Stimulated activated CD8-positive, alpha-beta memory T cell treated with anti-CD3 and anti-CD28 coated beads, Interleukin-15, amount 100 ng/mL, for 48 hours (primary cell): ENCODE measurements at regions not wholly inside any gene's neighbourhood (a gene's known extent, or its start where the extent isn't known, plus 50 kb on each side); places are given as distances from the start of the nearest gene placed in this dataset.

Experiments
- DNase-seq, 2 donors: peaks; one replicate each; pipeline ENCODE4 v3.0.0-alpha.2; 2020; ENCODE audit warnings: low read depth in 2 of 2

DNA sequence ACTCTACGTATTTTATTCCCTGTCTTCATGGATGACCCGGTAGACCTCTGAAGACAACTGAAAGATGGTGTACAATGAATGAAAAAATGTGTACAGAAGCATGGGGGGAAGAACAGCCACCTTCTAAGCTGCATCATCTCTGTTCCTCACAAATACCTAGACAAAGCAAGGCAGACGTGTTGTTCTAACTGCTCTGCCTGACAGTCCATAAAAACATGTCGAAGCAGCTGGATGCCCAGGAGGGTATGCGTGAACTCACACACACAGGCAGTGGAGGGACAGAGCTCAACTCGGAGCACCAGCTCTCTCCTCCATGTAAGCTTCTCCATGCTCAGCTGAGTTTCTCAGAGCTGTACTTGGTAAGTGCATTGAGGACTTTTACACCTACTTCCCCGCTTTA is 327.4 kb downstream of the CTTN start:
- no peak for DNase-seq

DNA sequence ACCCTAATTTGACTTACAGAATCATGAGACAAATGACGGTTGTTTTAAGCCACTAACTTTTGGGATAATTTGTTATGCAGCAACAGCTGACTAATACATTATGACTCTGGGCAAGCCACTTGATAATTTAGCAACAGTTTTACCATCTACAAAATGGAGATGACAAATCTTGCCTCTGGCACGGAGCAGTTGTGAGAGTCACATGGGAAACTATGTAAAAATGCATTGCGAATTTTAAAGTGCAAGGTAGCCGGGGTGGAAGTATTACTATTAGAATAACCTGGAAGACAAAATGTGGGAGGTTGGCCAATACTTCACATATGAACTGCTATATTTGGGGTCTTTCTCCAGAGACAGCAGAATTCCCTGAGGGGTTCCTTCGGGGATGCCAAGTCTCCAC is 328.7 kb downstream of the CTTN start:
- no peak for DNase-seq

DNA sequence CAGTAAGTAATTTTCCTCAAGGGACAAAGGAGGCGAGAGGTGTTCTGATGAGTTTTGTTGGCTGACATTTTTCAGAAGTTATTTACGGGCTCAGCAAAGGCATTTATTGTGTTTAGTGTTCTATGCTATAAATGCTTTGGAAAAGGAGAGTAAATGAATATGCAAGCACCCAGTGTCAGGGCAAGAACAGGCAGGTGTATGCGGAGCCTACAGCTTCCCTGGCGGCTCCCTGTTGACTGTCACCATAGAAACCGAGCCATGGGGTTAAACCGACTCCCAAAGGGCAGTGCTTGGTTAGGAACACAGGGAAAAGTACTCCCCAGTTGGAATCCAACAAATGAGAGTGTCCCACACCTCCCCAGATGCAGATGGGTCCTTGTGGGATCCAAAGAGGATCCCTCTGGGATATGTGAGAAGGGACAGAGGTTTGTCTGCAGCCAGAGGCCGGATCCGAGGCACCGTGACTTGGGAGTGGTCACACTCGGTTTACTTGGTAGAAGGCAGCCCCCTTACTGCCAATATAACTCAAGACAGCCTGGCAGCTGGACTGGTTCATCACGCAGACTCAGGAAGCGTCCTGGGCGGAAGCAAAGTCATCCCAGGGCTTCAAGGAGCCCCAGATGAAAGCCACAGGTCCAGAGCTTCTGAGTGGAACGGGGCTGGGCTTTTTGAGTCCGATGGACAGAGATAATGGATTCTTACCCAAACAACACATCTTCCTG is 329.7 kb downstream of the CTTN start:
- DNase-seq: no peak

DNA sequence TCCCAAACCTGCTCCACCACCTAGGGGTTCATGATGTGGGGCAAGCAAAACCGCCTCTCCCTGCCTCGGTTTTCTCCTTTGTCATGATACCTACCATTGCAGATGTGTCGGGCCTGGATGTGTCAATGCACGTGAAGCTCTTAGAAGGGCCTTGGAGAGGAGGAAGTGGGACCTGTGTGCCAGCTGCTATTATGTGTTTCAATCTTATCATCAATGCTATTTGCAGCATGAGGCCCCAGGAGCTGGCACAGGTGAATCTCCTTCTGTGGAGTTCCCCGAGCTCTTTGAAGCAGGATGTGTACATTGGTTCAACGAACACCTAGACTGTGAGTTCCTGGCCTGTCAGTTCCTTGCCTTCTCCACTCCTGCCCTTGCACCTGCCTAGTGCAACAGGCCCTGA is 331.6 kb downstream of the CTTN start:
- DNase-seq: no peak

DNA sequence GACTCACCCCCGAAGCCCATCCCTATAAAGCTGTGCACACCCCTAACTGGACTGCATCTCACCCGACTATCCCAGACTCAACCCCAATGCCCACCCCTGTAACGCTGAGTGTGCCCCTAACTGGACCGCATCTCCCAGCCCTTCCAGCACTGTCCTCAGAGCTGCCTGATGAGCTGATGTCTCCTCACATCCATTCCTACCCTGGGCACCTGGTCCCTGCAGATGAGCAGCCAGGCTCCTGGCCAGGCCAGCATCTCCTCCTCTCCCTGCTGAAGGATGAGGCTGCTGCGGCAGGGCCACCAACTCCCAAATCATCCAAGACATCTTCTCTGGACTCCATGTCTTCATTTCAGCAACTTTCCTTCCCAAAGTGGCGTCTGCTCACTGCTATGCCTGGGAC is 332.1 kb downstream of the CTTN start:
- DNase-seq: no peak

DNA sequence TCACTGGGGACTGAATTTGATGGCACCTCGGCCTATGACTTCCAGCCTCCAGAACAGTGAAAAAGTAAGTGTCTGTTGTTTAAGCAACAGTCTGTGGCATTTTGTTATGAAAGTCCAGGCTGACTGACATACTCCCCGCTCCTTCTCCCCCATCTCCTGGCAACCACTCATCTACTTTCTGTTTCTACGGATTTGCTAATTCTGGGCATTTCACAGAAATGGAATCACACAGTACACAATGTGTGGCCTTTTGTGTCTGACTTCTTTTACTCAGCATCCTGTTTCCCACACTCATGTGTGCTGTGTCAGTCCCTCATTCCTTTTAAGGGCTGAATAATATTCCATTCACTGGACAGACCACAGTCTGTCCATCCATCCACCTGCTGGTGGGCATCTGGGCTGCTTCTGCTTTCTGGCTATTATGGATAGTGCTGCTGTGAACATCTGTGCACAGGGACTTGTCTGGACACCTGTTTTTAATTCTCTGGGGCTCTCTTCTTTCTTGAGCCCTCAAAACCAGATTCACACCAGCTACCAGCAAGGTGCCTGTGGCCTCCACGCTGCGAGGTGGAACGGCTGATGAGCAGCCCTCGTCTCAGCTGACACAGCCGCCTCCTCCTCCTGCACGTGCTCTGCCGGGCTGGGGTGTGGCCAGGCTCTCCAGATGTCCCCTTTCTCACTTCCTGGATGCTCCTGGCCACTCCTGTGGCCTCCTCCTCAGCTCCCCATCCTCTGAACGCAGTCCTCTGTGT is 333.1 kb downstream of the CTTN start:
- DNase-seq: no peak

DNA sequence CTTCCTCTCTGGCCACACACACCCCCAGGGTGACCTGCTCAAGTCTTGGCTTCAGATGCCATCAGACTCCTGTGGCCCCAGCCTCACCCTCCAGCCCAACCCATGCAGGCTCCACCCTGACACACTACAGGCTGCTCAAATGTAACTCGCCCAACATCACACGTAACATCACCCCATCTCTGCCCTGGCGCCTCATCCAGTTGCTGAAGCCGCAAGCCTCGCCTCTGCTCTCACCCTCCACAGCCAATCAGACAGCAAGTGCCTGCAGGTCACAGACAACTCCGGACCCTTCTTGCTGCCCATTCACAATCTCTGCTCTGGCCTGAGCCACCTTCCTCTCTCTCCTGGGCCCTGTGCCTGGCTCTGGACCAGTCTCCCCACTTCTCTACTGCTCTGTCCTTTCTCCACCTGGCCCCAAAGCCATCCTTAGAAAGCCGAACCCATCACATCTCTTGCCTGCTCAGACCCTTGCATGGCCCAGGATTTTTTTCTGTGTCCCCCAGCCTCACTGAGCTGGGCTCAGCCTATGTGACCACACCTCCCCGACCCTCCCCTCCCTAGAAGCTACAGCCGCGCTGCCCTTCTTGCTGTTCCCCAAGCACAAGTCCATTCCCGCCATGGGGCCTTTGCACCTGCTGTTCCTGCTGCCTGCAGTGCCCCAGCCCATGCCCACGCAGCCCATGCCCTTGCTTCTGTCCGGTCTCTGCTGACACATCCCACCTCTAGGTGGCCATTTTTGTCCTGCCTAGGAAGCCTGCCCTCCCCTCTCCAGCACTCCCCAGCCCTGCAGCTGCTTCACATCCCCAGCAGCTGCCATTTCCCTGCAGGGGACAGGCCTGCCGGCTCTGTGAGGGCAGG is 333.9 kb downstream of the CTTN start:
- DNase-seq: no peak

DNA sequence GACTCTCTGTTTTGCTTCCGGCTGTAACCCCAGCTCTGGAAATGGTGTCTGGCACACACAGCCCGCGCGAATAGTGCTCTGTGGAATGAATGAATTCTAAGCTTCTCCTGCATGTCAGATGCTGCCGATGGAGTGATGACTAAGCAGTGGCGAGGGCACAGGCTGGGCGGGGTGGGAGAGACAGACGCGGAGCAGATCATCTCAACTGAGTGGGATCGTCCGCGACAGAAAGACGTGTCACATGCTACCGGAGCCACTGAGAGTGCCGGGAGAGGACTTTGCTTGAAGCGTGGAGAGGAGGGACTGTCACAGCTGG is 334.5 kb downstream of the CTTN start:
- no peak for DNase-seq

DNA sequence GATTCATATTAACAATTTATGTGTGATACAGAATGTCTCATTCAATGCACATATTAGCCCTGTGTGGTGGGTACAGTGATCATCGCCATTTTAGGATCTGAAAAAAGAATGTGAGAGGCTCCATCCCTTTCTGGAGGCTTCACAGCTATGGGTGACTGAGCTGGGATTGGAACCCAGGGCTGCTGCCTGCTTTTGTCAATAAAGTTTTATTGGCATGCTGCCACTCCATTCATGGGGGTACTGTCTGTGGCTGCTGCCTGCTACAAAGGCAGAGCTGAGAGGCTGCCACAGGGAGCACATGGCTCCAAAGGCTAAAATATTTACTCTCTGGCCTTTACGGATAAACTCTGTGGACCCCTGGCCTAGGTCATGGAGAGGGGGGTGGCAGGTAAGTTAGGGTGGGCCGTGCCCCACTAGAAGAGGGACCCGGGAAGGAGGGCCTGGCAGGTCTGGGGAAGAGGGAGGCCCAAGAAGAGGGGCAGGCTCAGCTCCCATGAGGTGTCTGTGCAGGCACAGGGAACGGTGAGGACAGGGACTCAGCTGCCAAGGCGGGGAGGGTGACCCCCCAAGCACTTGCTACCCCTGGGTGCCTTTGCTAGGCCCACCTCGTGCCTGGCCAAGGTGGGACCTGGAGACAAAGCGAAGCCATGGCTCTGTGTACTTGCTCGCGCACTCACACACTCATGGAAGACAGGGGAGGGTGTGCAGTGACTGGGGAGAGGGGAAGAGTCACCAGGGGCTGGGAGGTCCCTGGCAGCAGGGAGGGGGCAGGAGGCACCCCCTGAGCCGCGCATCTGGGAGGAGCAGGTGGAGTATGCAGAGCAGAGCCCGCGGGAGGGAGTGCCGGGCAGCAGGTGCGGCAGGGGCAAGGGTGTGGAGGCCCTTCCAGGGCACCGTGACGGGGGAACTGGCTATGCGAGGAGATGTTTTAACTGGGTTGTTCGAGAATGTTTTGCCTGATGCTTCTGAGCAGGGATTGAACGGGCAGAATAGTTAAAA is 335.3 kb downstream of the CTTN start:
- no peak for DNase-seq

DNA sequence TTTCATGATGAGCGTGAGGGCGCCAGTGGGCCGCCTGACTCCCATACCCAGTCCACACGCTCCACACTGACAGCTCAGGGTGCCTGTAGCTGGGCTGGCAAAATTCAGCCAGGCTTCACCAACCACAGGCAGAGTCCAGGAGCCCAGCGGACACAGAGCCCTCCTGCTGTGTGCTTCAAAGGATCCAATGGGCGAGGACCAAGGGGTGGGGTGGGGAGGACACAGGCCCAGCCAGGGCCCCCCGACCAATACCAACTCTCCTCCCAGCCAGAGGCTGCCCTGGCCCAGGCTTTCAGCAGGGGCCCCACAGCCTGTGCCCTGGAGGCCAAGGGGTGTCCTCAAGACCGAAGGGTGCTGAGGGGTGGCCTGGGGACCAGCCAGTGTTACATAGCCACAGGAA is 336.1 kb downstream of the CTTN start:
- DNase-seq: no peak

DNA sequence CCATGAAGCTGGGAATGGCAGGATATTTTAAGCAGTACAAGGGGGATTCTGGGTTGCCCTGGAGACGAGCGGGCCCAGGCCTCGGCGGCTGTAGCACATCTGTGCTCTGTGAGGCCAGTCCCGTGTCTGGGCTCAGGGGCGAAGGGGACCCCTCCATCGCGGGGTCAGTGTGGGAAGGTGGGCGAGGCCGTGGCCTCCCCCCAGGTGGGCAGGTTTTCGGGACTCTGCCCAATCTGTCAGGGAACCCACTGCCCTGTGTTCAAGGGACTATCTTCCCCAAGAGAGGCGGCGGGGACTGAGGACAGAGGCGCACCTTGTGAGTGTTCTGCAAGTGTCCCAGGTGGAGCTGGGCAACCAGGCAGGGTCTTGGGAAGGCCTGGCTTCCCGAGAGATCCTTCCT is 336.6 kb downstream of the CTTN start:
- no peak for DNase-seq

DNA sequence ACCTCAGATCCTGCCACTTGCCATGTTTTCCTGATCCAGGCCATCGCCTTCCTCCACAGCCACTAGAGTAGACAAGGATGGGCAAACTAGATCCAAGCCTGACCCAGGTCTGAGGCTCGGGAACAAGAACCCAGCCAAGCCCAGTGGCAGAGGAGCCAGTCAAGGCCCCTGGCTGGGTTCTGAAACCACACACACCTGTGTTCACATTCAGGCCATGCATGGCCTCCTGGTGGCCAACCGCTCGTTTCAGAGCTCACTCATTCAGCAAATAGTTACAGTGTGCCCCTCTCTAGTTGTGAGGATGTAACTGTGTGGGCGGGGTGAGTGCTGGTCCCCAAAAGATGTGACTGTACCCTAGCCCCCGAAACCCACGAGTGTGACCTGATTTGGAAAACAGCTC is 337.6 kb downstream of the CTTN start:
- DNase-seq: no peak

DNA sequence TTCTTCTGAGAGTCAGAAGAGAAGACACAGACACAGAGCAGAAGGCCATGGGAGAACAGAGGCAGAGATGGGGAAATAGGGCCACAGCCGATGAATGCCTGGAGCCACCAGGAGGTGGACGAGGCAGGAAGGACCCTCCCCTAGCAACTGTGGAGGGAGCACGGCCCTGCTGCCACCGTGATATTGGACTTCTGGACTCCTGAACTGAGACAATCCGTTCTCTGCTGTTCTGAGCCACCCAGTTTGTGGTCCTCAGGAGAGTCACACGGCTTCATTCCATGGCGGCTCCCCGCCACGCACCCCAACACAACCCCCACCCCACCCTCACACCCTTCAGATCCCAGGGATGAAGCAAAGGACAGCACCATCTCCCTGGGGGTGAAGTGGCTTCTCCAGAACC is 338.1 kb downstream of the CTTN start:
- no peak for DNase-seq

DNA sequence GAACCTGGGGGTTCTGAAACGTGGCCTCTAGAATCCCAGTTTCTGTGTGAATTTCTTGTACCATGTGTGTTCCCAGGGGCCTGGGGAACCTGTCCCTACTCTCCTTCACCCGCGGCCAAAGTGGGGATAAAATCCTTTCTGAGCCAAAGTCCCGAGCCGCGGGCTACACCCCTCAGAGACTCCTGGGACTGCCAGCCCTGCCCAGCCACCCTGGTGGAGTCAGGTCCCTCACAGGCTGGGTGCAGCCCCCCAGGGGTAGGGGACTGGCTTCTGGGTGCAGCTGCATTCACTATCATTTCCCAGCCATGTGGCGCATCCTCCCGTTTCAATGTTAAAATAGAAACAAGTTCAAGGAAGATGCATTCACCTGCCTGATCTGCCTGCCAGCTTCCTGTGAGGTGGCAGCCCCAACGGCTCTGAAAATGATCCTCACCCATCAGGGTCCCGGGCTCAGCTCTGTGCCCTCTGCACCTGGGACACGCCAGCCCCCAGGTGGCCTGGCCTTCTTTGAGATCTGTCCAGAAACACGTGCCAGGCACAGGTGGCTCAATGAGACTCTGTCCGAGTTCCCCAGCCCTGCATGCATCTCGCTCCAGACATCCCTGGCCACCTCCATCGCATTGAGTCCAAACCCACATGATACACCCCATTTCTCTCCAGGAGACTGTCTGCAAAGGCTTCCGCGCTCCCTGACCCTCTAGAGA is 338.8 kb downstream of the CTTN start:
- DNase-seq: no peak

DNA sequence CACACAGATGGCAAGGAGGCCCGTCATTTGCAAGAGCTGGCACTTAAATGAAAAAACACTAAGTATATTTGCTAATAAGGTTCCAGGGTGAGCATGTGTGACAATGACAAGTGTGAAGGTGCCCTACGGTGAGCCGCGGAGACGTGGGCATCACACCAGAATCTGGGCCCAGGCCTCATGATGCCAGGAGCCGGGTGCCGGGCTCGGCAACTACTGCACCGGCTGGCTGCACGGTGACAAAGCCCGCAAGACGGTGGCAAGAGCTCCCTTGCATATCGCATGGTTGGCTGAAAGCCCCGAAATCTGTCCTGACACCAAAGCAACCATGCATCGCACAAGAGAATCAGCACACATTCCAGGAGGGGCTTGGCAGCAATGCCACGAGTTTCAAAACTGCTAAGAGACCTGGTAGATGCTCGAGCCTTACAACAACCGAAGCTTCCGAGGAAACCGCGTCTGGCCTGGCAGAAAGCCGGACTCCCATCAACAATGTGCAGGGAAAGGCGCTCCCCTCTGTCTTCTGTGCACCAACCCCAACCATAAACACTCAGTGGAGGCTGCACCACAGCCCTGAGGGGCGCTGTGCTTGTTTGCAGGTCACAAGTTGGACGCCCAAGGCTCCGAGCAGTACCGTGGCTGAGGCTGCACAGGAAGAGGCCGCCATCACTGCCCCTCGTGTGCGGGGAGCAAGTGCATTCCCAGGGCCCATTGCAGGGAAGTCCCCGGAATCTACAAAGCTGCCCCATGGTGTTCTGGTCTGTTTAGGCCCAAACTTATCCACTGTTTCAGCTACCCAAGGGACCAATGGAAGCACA is 339.7 kb downstream of the CTTN start:
- DNase-seq: no peak

DNA sequence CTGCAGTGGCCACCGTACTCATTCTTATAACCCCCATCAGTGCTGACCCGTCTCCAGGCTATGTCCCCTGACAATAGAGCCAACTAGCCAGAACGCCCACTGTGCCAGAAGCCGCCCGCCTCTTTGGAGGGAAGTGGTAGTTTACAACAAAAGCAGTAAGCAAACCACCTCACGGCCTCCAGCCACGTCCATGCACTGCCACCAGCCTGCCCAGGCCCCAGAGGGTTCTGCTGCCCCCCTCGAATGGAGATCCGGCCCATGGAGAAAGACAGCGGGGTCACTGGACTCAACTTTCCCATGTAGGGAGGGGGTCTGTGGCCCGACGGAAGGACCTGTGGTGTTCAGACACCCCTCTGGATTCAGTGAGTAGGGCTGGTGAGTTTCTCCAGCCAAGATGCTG is 340.3 kb downstream of the CTTN start:
- no peak for DNase-seq

DNA sequence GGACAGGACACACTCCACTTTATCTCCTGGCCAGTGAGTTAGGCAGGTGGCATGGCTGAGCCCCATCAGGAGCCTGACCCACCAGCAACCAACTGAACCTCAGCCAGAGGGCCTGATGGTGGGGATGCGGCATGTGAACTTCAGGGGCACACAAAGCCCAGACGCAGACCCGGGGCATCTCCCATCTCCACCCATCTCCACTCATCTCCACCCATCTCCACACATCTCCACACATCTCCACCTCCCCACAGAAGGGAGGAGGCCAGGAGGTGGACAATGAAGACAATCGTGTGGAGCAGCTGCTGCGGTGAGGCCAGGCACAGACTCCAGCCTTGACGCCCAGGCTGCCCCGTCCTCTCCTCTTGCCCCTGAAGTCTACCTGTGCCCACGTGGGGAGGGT is 340.8 kb downstream of the CTTN start:
- no peak for DNase-seq

DNA sequence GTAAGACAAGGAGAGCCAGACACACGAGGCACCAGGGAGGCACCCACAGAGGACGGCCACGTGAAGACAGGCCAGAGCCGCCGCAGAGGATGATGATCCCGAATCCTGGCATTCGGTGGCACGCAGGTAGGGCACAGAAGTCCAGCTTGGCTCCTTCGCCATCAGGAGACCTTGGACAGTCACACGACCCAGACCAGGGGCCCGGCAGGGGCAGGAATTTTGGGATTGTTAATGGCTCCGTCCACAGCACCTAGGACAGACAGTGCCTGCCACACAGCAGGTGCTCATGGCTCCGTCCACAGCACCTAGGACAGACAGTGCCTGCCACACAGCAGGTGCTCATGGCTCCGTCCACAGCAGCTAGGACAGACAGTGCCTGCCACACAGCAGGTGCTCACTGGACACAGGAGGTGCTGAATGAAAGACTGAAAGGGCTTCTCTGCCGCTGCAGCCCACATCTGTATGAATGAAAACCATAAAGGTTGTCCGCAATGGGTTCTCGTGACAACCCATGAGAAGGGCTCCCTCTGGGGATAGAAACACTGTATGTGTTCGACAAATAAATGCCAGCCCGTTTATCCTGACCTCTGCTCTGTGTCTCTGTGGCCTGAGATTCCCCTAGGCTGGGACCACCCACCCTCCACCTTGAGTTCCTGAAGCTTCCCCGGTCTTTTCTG is 341.6 kb downstream of the CTTN start:
- no peak for DNase-seq

DNA sequence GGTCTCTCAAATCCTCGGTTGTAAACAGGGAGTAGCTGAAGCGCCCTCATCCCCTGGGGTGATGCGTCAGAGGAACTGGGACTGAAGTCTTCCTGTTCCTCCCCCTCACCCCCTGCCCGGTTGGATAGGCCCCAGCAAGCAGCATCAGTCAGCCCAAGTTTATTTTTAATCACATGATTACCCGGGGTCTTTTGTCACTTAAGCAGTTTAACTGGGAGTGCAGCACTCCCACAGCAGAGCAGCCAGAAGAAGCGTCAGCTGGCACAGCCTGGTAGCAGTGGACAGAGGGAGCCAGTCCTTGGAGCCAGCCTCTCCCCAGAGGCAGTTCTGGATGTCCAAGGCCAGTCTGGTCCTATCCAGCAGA is 342.1 kb downstream of the CTTN start:
- DNase-seq: no peak

DNA sequence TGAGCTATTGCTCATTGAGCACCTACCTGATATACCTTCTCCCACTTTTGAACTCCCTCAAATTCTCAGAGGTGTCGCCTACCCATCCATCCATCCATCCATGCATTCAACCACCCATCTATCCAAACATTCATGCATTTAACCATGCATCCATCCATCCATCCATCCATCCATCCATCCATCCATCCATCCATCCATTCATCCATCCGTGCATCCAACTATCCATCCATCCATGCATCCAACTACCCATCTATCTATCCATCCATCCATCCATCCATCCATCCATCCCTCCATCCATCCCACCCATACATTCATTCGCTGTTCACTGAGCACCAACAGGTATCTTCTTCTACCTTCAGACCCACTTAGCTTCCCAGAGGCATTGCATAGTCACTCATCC is 342.8 kb downstream of the CTTN start:
- no peak for DNase-seq
